ENCODE measurements at regions not wholly inside any gene's neighbourhood (a gene's known extent, or its start where the extent isn't known, plus 50 kb on each side); places are given as distances from the start of the nearest gene placed in this dataset.

DNA sequence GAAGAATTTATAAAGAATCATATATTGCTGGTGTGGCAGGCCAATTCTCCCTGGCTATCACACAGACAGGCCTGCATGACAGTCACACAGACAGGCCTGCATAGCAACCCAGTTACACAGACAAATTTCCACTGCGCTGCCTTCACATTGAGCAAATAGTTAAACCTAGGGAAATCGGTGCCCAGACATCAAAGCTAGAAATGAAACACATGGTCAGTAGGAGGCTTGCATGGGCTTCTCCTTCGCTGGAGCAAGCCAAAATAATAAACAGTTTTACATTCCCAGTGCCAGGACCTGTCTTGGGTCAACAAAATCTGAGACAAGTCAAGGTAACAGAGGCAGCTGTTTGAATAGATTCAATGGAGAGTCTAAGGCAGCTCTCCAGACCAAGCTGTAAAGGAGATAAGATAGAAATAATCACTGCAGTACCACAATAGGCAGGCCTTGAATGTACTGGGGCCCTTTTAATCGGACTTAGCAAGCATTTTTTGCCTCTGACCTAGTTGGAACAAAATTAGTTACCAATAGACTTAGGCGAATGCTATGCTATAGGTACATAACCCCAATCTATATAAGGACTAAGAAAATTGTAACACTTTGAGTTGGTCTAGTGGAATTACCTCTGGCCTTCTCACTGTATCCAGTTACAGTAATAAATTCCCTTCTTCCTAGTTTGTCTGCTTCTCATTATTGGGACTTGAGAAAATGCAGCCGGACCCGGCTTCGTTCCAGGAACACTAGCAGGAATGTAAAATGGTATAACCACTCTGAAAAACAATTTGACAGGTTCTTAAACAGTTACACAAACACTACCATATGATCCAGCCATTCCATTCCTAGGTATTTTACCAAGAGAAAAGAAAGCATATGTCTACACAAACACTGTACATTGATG lies 274.7 kb upstream of the UBE2E2 start:
- no peaks in the 10 kb centered on the region for H3K36me3 ChIP-seq (replicated peaks in 1 of 2; ENCODE audit: insufficient read depth in 1 of 2, low read depth in 2 of 2)
- intact Hi-C loops (cut with DNase I), result no loop called here
- H3K27me3 ChIP-seq, result no peaks in the 10 kb centered on the region
- TF ChIP-seq, protein P1, sequence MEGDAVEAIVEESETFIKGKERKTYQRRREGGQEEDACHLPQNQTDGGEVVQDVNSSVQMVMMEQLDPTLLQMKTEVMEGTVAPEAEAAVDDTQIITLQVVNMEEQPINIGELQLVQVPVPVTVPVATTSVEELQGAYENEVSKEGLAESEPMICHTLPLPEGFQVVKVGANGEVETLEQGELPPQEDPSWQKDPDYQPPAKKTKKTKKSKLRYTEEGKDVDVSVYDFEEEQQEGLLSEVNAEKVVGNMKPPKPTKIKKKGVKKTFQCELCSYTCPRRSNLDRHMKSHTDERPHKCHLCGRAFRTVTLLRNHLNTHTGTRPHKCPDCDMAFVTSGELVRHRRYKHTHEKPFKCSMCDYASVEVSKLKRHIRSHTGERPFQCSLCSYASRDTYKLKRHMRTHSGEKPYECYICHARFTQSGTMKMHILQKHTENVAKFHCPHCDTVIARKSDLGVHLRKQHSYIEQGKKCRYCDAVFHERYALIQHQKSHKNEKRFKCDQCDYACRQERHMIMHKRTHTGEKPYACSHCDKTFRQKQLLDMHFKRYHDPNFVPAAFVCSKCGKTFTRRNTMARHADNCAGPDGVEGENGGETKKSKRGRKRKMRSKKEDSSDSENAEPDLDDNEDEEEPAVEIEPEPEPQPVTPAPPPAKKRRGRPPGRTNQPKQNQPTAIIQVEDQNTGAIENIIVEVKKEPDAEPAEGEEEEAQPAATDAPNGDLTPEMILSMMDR (IDR thresholded peaks at IDR 0.05), result no peak
- TF ChIP-seq POLR2A (IDR thresholded peaks at IDR 0.05), result no peak
- WGBS, 2 donors, result 49 to 52% methylated on average over 8 of the region's 8 CpGs
- H3K4me1 ChIP-seq, result peaks cover 6% of the 10 kb centered on the region
- DNase-seq (no peak), ATAC-seq (no peak)
- H3K9me3 ChIP-seq, result no peaks in the 10 kb centered on the region
- no peak overlapping the region for H3K4me3 ChIP-seq
- no peak overlapping the region for H3K27ac ChIP-seq

DNA sequence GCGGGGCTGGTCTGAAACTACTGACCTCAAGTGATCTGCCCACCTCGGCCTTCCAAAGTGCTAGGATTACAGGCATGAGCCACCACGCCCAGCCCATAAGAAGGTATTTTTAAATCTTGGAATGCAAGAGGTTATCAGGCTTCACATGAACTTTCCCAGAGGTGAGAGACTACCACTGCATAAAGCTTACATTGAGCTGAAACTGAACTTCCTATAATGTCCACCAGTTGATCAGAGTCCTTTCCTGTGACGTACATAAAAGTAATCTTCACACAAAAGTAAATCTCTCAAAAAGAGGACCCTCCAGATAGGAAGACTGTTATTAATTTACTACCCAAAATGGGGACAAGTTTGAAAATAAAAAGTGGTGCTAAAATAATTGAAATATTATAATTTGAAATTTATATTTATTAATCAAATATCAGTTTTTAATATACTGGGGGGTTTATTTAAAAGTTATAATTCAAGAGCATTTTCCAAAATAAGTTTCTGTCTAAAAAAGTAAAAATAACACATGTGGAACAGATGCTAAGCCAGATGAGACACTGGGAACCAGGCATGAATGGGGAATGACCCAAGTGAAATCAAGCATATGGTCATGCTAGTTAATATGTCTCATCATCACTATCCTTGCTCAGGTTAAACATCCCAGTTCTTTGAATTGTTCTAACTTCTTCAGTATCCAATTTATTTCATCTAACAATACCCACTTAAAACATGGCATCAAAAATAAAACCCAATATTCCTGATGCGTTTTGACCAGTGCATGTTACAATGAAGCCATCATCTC lies 269.9 kb upstream of the UBE2E2 start:
- H3K9me3 ChIP-seq, result no peaks in the 10 kb centered on the region
- no peak for ATAC-seq
- peaks cover 4% of the 10 kb centered on the region for H3K4me1 ChIP-seq
- H3K27me3 ChIP-seq, result no peaks in the 10 kb centered on the region
- 75 to 76% methylated on average over 5 of the region's 5 CpGs for WGBS, 2 donors
- TF ChIP-seq, protein P1 (IDR thresholded peaks at IDR 0.05), result no peak
- no peak for TF ChIP-seq POLR2A (IDR thresholded peaks at IDR 0.05)
- intact Hi-C loops (cut with DNase I), result no loop called here
- H3K36me3 ChIP-seq (replicated peaks in 1 of 2; ENCODE audit: insufficient read depth in 1 of 2, low read depth in 2 of 2), result no peaks in the 10 kb centered on the region
- no peak overlapping the region for H3K4me3 ChIP-seq
- no peak for DNase-seq
- H3K27ac ChIP-seq, result no peak overlapping the region

DNA sequence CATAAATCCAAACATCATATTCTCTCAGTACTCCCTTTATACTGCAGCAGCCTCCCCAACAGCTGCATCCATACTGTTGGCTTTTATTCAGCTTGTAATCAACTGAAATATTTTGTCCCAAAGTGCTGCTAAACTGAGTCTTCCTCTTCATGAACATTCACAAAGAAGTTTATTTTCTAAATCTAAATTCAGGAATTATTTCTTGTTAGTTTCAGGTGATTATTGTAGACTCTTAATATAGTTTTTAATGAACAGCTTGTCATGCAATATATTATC lies 269.3 kb upstream of the UBE2E2 start:
- ATAC-seq (no peak), DNase-seq (no peak)
- no peaks in the 10 kb centered on the region for H3K9me3 ChIP-seq
- intact Hi-C loops (cut with DNase I), result no loop called here
- no peak overlapping the region for H3K27ac ChIP-seq
- no peak overlapping the region for H3K4me3 ChIP-seq
- no peaks in the 10 kb centered on the region for H3K27me3 ChIP-seq
- H3K4me1 ChIP-seq, result no peaks in the 10 kb centered on the region
- TF ChIP-seq POLR2A (IDR thresholded peaks at IDR 0.05), result no peak
- TF ChIP-seq, protein P1 (IDR thresholded peaks at IDR 0.05), result no peak
- no peaks in the 10 kb centered on the region for H3K36me3 ChIP-seq (replicated peaks in 1 of 2; ENCODE audit: insufficient read depth in 1 of 2, low read depth in 2 of 2)

DNA sequence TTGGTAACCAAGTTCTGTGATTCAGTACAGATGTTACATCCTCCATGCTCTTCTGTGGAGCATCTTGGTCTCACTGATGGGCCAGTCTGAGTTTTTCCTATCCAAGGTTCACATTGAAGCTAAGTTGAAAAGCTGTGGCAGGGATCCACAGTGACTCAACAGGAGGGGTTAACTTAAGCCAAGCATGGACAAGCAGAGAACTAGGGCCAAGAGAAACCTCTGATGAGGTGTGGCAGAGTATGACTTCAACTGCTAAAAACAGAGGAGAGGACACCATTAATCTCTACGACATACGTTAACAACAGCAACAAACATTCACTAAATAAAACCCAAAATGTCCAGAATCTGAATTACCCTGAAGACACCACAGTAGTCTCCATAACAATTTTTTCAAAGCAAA lies 268.1 kb upstream of the UBE2E2 start:
- H3K27me3 ChIP-seq, result no peaks in the 10 kb centered on the region

More for the DNA sequence above, 268.1 kb upstream of the UBE2E2 start:
- TF ChIP-seq, protein P1 (IDR thresholded peaks at IDR 0.05), result no peak
- TF ChIP-seq POLR2A (IDR thresholded peaks at IDR 0.05), result no peak
- H3K9me3 ChIP-seq, result no peaks in the 10 kb centered on the region
- H3K36me3 ChIP-seq (replicated peaks in 1 of 2; ENCODE audit: insufficient read depth in 1 of 2, low read depth in 2 of 2), result no peaks in the 10 kb centered on the region
- no peak for DNase-seq
- H3K27ac ChIP-seq, result no peak overlapping the region
- no peaks in the 10 kb centered on the region for H3K4me1 ChIP-seq
- H3K4me3 ChIP-seq, result no peak overlapping the region
- 87 to 90% methylated on average over 2 of the region's 2 CpGs for WGBS, 2 donors
- intact Hi-C loops (cut with DNase I), result no loop called here
- ATAC-seq, result no peak
